ENCODE measurements at regions not wholly inside any gene's neighbourhood (a gene's known extent, or its start where the extent isn't known, plus 50 kb on each side); places are given as distances from the start of the nearest gene placed in this dataset.

DNA sequence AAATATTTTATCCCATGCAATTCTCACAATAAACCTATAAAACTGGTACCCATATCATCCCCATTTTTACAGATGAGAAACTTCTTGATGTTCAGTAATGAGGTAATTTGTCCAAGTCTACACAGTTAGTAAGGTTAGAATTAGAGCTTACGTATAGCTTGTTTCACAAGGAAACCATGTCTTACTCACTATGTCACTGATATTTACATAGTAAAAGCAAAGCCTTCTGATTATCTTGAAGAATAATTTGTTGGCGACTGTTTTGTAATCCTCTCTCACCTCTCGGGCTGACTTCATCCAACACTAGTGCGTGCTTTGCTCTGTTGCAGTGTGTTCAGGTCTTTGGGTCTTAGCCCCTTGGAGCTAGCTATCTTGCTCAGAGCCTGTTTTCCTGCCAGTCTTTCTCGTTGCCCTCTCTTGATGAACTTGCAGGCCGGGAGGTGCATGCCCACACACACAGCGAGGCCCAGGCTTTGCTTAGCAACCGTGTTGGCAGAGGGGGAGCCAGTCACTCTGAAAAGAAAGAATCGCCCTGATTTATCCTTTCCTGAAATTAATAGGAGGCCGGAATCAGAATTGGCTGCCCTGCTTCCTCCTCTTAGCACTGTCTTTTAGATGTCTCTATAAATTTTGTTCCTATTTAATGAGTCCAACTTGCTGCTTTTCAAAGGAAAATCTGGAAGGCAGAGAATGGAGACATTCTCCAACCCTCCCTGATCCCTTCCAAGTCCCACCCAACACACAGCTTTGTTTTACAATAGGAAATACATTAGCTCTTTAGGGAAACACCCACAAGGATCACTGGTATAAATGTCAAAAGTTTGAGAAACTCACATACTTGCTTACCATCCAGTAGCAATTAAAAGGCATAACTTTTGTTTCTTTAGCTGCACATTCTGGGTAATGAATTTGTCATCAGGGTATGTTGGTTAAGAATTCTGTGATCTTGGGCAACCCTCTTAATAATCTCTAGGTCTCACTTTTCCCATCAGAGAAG, 97.6 kb upstream of the SEC11C start:
- TF ChIP-seq, protein P1, sequence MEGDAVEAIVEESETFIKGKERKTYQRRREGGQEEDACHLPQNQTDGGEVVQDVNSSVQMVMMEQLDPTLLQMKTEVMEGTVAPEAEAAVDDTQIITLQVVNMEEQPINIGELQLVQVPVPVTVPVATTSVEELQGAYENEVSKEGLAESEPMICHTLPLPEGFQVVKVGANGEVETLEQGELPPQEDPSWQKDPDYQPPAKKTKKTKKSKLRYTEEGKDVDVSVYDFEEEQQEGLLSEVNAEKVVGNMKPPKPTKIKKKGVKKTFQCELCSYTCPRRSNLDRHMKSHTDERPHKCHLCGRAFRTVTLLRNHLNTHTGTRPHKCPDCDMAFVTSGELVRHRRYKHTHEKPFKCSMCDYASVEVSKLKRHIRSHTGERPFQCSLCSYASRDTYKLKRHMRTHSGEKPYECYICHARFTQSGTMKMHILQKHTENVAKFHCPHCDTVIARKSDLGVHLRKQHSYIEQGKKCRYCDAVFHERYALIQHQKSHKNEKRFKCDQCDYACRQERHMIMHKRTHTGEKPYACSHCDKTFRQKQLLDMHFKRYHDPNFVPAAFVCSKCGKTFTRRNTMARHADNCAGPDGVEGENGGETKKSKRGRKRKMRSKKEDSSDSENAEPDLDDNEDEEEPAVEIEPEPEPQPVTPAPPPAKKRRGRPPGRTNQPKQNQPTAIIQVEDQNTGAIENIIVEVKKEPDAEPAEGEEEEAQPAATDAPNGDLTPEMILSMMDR (IDR thresholded peaks at IDR 0.05) = no peak
- TF ChIP-seq POLR2A (IDR thresholded peaks at IDR 0.05) = no peak

All from heart left ventricle (tissue), 13 donors.